ENCODE measurements at regions not wholly inside any gene's neighbourhood (a gene's known extent, or its start where the extent isn't known, plus 50 kb on each side); places are given as distances from the start of the nearest gene placed in this dataset.

DNA sequence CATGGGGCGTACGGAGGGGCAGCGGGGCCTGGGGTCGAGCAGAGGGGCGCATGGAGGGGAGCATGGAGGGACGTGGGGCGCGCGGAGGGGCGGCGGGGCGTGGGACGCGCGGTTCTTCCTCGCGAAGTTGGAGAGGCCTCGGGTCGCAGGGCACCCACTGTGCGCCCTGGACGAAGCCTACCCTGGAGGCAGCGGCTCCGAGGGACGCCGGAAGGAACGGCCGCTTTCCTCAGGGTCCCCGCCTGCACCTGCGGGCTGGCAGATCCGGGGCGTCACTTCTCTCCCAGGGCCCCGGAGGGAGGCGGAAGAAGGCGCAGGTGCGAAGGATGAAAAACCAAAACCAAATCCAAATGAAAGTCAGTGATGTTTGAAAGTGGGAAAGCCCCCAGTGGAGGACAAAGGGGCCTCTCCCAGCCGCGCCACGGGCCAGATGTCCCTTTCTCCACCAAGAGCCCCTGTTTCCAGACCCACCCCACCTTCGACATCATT is 142.1 kb upstream of the PDE10A start:
- TF ChIP-seq, protein P1, sequence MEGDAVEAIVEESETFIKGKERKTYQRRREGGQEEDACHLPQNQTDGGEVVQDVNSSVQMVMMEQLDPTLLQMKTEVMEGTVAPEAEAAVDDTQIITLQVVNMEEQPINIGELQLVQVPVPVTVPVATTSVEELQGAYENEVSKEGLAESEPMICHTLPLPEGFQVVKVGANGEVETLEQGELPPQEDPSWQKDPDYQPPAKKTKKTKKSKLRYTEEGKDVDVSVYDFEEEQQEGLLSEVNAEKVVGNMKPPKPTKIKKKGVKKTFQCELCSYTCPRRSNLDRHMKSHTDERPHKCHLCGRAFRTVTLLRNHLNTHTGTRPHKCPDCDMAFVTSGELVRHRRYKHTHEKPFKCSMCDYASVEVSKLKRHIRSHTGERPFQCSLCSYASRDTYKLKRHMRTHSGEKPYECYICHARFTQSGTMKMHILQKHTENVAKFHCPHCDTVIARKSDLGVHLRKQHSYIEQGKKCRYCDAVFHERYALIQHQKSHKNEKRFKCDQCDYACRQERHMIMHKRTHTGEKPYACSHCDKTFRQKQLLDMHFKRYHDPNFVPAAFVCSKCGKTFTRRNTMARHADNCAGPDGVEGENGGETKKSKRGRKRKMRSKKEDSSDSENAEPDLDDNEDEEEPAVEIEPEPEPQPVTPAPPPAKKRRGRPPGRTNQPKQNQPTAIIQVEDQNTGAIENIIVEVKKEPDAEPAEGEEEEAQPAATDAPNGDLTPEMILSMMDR (conservative IDR thresholded peaks at IDR 0.05 in 1 of 2, IDR thresholded peaks at IDR 0.05 in 1 of 2; ENCODE audit: extremely low read depth in 1 of 2, insufficient read depth in 1 of 2, low read depth in 1 of 2, low read length in 2 of 2): no peak
- no peak for TF ChIP-seq EZH2 (IDR thresholded peaks at IDR 0.05; ENCODE audit: borderline replicate concordance, low read length)

Data from mammary epithelial cell (primary cell).